ENCODE measurements at regions not wholly inside any gene's neighbourhood (a gene's known extent, or its start where the extent isn't known, plus 50 kb on each side); places are given as distances from the start of the nearest gene placed in this dataset.

DNA sequence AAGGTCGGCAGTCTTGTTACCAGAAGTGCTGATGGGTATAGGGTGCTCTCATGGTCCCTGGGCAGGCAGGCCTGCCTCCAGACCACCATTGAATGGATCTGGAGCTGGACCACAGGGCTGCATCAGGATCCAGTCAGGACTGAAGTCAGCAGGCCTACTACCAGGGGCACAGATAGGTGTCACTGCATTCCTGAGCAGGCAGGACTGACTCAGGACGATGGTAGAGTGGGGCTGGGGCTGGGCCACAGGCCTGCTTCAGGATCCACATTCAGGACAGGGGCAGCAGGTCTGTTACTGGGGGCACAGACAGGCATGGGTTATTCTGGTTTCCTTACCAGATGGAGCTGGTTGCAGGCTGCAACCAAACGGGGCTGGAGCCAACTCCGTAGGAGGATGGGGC, 51.4 kb upstream of the MAP3K4 start:
- TF ChIP-seq, protein P1, sequence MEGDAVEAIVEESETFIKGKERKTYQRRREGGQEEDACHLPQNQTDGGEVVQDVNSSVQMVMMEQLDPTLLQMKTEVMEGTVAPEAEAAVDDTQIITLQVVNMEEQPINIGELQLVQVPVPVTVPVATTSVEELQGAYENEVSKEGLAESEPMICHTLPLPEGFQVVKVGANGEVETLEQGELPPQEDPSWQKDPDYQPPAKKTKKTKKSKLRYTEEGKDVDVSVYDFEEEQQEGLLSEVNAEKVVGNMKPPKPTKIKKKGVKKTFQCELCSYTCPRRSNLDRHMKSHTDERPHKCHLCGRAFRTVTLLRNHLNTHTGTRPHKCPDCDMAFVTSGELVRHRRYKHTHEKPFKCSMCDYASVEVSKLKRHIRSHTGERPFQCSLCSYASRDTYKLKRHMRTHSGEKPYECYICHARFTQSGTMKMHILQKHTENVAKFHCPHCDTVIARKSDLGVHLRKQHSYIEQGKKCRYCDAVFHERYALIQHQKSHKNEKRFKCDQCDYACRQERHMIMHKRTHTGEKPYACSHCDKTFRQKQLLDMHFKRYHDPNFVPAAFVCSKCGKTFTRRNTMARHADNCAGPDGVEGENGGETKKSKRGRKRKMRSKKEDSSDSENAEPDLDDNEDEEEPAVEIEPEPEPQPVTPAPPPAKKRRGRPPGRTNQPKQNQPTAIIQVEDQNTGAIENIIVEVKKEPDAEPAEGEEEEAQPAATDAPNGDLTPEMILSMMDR (IDR thresholded peaks at IDR 0.05; ENCODE audit: borderline replicate concordance): no peak
- Histone ChIP-seq H3K36me3 (no peaks in the 10 kb centered on the region), H3K27me3 (ENCODE audit: low read depth) (peaks cover 7% of the 10 kb centered on the region), H3K4me3 (no peak overlapping the region), H3K9me3 (replicated peaks) (peaks cover 16% of the 10 kb centered on the region), H3K27ac (replicated peaks) (no peak overlapping the region), H3K4me1 (no peaks in the 10 kb centered on the region)
- no peak for DNase-seq
- intact Hi-C loops (cut with micrococcal nuclease): no loop called here

All from left ventricle myocardium inferior (tissue), 1 donor.